ENCODE measurements at regions not wholly inside any gene's neighbourhood (a gene's known extent, or its start where the extent isn't known, plus 50 kb on each side); places are given as distances from the start of the nearest gene placed in this dataset.

- DNase-seq: no peak
These were observed 367.4 kb downstream of the FOXA2 start for GRCh38 chr20:22216984-22217383.

- DNase-seq: no peak
These were observed 370.1 kb downstream of the FOXA2 start for GRCh38 chr20:22214296-22214695.

GRCh38 chr20:22213271-22213670 is 371.1 kb downstream of the FOXA2 start:
- DNase-seq: no peak

GRCh38 chr20:22207280-22207679 is 377.1 kb downstream of the FOXA2 start:
- DNase-seq: no peak

GRCh38 chr20:22204801-22205200 is 379.6 kb downstream of the FOXA2 start:
- DNase-seq: no peak

GRCh38 chr20:22182148-22182547 is 402.2 kb downstream of the FOXA2 start:
- no peak for DNase-seq

- no peak for DNase-seq
These were observed 404.1 kb downstream of the FOXA2 start for GRCh38 chr20:22180244-22180643.

- DNase-seq: no peak
These were observed 424.2 kb downstream of the FOXA2 start for GRCh38 chr20:22160101-22160652.

- DNase-seq: no peak
These were observed 425.1 kb downstream of the FOXA2 start for GRCh38 chr20:22159276-22159675.

- no peak for DNase-seq
These were observed 422.1 kb downstream of the PAX1 start for GRCh38 chr20:22127587-22127986.

- DNase-seq: peak; percentile 4 to 15
These were observed 401.0 kb downstream of the PAX1 start for GRCh38 chr20:22106308-22106938.

GRCh38 chr20:22101606-22102005 is 396.1 kb downstream of the PAX1 start:
- no peak for DNase-seq

- no peak for DNase-seq
These were observed 395.2 kb downstream of the PAX1 start for GRCh38 chr20:22100686-22101085.

- no peak for DNase-seq
These were observed 393.9 kb downstream of the PAX1 start for GRCh38 chr20:22099348-22099747.

- no peak for DNase-seq
These were observed 393.0 kb downstream of the PAX1 start for GRCh38 chr20:22098511-22098910.

- DNase-seq: no peak
These were observed 387.7 kb downstream of the PAX1 start for GRCh38 chr20:22093122-22093521.

GRCh38 chr20:22088882-22089281 is 383.4 kb downstream of the PAX1 start:
- no peak for DNase-seq

- no peak for DNase-seq
These were observed 375.5 kb downstream of the PAX1 start for GRCh38 chr20:22080985-22081384.

GRCh38 chr20:22074635-22075034 is 369.2 kb downstream of the PAX1 start:
- no peak for DNase-seq

- no peak for DNase-seq
These were observed 366.4 kb downstream of the PAX1 start for GRCh38 chr20:22071841-22072240.

GRCh38 chr20:22070610-22071058 is 365.2 kb downstream of the PAX1 start:
- no peak for DNase-seq

- DNase-seq: no peak
These were observed 358.3 kb downstream of the PAX1 start for GRCh38 chr20:22063753-22064152.

- no peak for DNase-seq
These were observed 357.4 kb downstream of the PAX1 start for GRCh38 chr20:22062874-22063273.

GRCh38 chr20:22060610-22061009 is 355.1 kb downstream of the PAX1 start:
- DNase-seq: no peak

GRCh38 chr20:22058746-22059145 is 353.3 kb downstream of the PAX1 start:
- no peak for DNase-seq
